ENCODE measurements at regions not wholly inside any gene's neighbourhood (a gene's known extent, or its start where the extent isn't known, plus 50 kb on each side); places are given as distances from the start of the nearest gene placed in this dataset.

DNA sequence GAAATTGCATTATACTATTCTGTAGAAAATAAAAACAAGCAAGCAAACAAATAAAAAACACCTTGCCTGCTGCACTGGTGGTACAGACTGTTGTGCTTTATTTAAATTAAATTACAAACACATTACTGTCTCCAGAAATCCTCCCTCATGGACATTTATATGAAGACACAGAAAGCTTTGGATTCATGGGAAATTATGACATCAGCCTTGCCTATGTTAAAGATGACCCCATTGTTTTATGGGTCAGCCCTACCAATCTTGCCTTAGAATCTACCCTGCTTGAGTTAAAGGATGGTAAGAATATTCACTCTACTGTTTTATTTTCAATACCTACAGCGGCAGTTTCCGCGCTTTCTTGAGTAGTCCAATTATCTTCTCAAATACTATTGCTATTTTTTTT is 1379.9 kb downstream of the TECRL start:
- Histone ChIP-seq H3K23me2 (ENCODE audit: insufficient read length, low read depth, low read length, poor library complexity, severe bottlenecking) (no peaks in the 10 kb centered on the region), H3K27me3 (ENCODE audit: insufficient read depth, low read length) (no peaks in the 10 kb centered on the region), H3K79me2 (ENCODE audit: insufficient read depth, low read length) (no peaks in the 10 kb centered on the region), H3T11ph (ENCODE audit: low read length) (no peak overlapping the region), H2BK20ac (ENCODE audit: low read depth, low read length, poor library complexity, severe bottlenecking) (no peak overlapping the region), H4K20me1 (ENCODE audit: control insufficient read depth, insufficient read depth, insufficient read length) (no peaks in the 10 kb centered on the region), H3K14ac (ENCODE audit: insufficient read depth, low read length) (no peak overlapping the region), H3K27ac (ENCODE audit: insufficient read length, low read depth, low read length) (no peak overlapping the region), H3K56ac (ENCODE audit: insufficient read length, low read depth, low read length) (no peak overlapping the region), H3K79me1 (ENCODE audit: insufficient read depth, low read depth, low read length, poor library complexity, severe bottlenecking) (no peaks in the 10 kb centered on the region), H2AFZ (ENCODE audit: low read length) (no peak overlapping the region), H2BK120ac (ENCODE audit: low read depth, low read length, poor library complexity, severe bottlenecking) (no peak overlapping the region), H3K9ac (ENCODE audit: extremely low read depth, insufficient read length, low read length) (no peak overlapping the region), H3K9me3 (ENCODE audit: control insufficient read depth, low read depth, low read length) (no peaks in the 10 kb centered on the region), H2BK12ac (ENCODE audit: insufficient read length, low read depth, low read length) (no peak overlapping the region), H4K91ac (ENCODE audit: insufficient read length, low read depth, low read length) (no peak overlapping the region), H2BK5ac (ENCODE audit: insufficient read length, low read length) (no peak overlapping the region), H4K5ac (ENCODE audit: insufficient read length, low read depth, low read length) (no peak overlapping the region), H3K4me1 (ENCODE audit: insufficient read depth, low read length) (no peaks in the 10 kb centered on the region), H3K4me2 (ENCODE audit: insufficient read depth, insufficient read length, low read length) (no peak overlapping the region), H4K8ac (replicated peaks; ENCODE audit: insufficient read length, low read depth, low read length) (no peak overlapping the region), H3K23ac (ENCODE audit: insufficient read length, low read depth, low read length) (no peak overlapping the region), H3K18ac (ENCODE audit: insufficient read length, low read depth, low read length) (no peak overlapping the region), H2BK15ac (ENCODE audit: low read depth, low read length) (no peak overlapping the region), H2AK5ac (ENCODE audit: insufficient read length, low read length) (no peak overlapping the region), H3K4ac (ENCODE audit: low read depth, low read length) (no peak overlapping the region)
- H3K27ac Mint-ChIP-seq, result no peak overlapping the region
- no peaks in the 10 kb centered on the region for H3K27me3 Mint-ChIP-seq (ENCODE audit: low read depth)
- H3K9me3 Mint-ChIP-seq, result peaks cover 0 to 5% of the 10 kb centered on the region in 2 experiments; a peak in 3 of 5 replicates
- no peak overlapping the region for H3K4me3 Mint-ChIP-seq
- H3K4me1 Mint-ChIP-seq, result no peaks in the 10 kb centered on the region
- WGBS (ENCODE audit: extremely low coverage, insufficient read length, low lambda C conversion rate), result no CpG with 5 or more reads among the region's 3 CpGs
- no peak for DNase-seq
- H3K36me3 Mint-ChIP-seq (ENCODE audit: insufficient read depth in 1 of 3, low read depth in 3 of 3), result no peaks in the 10 kb centered on the region
- no peak for TF ChIP-seq CTCF (conservative IDR thresholded peaks at IDR 0.05)

All from H9 (cell line).